K562 (cell line): ENCODE measurements at regions not wholly inside any gene's neighbourhood (a gene's known extent, or its start where the extent isn't known, plus 50 kb on each side); places are given as distances from the start of the nearest gene placed in this dataset.

ENCODE experiments used
- ATAC-seq: fragments of 200-7000 bp; cut with Tn5 transposase; 3 replicates; pipeline ENCODE4 v1.9.1; 2020; ENCODE audit warnings: moderate library complexity
- BruUV-seq: library from RNA; stranded (reverse); fragments of 400-500 nt; replicated peaks from 2 replicates; lab custom pipeline; 2021; lab: Mats Ljungman, UMichigan
- CTCF ChIA-PET: fragments of 300-600 bp; formaldehyde crosslinking; extraction: SDS; loops from one replicate; lab custom pipeline; 2021; ENCODE audit warnings: low intra/inter-chr PET ratio; lab: Yijun Ruan, JAX
- POLR2A ChIA-PET: fragments of 300-600, 350-650 bp; sonication (Branson Sonifier 250); formaldehyde crosslinking; extraction: SDS; loops from one replicate; lab custom pipeline; 2021; ENCODE audit warnings: antibody characterized with exemption, inconsistent platforms; lab: Yijun Ruan, JAX
- DNase-seq, 4 experiments: peaks; one replicate each; pipeline versions ENCODE4 v3.0.0 to v3.0.0-alpha.2; 2011 to 2018; ENCODE audit warnings: low spot score in 3 of 4, mixed read lengths in 3 of 4; ENCODE audit errors: extremely low read depth in 1 of 4
- FAIRE-seq: peaks from 2 replicates; lab custom pipeline; 2011; peaks lifted over from hg19 to GRCh38; lab: Jason Lieb, UNC
- H2AFZ ChIP-seq: 2 replicates; pipeline ENCODE4 v1.6.0; 2011; ENCODE audit warnings: low read depth, low read length, control low read depth, inconsistent platforms
- H3K27ac ChIP-seq: fragments of 200-600 bp; 3 replicates; pipeline ENCODE4 v1.8.0; 2011; ENCODE audit warnings: low read depth, mild to moderate bottlenecking, control low read depth, inconsistent platforms, low read length, moderate library complexity, mixed read lengths; ENCODE audit errors: extremely low read depth
- H3K27me3 ChIP-seq, 2 experiments: fragments of 300-600 bp in 1 of 2; 2 replicates in 1 of 2; 3 replicates in 1 of 2; pipeline versions ENCODE4 v1.6.0 to v1.8.0; 2011; ENCODE audit warnings: inconsistent platforms in 2 of 2, low read length in 2 of 2, mild to moderate bottlenecking in 1 of 2, mixed read lengths in 1 of 2, moderate library complexity in 1 of 2; ENCODE audit not compliant: control insufficient read depth in 2 of 2, insufficient read depth in 2 of 2
- H3K36me3 ChIP-seq: fragments of 300-600 bp; 3 replicates; pipeline ENCODE4 v1.8.0; 2011; ENCODE audit warnings: mild to moderate bottlenecking, low read length, inconsistent platforms; ENCODE audit not compliant: control insufficient read depth, insufficient read depth
- H3K4me1 ChIP-seq, 2 experiments: fragments of 200-600 bp in 1 of 2; replicated peaks in 1 of 2; 2 replicates in 1 of 2; 3 replicates in 1 of 2; pipeline versions ENCODE4 v1.5.1 to v1.8.0; 2011; ENCODE audit warnings: inconsistent platforms in 2 of 2, low read length in 2 of 2, mild to moderate bottlenecking in 1 of 2, mixed read lengths in 1 of 2, moderate library complexity in 1 of 2; ENCODE audit not compliant: control insufficient read depth in 2 of 2, insufficient read depth in 2 of 2
- H3K4me2 ChIP-seq: 2 replicates; pipeline ENCODE4 v1.6.1; 2011; ENCODE audit warnings: low read length, control low read depth, inconsistent platforms, mixed read lengths; ENCODE audit not compliant: insufficient read depth
- H3K4me3 ChIP-seq: fragments of 200-600 bp; sonication (generic), shearing (Covaris generic); 2 replicates; pipeline ENCODE4 v1.5.1; 2016; ENCODE audit warnings: control low read depth, inconsistent platforms
- H3K79me2 ChIP-seq: fragments of 200-600 bp; 3 replicates; pipeline ENCODE4 v1.8.0; 2011; ENCODE audit warnings: low read length, inconsistent platforms; ENCODE audit not compliant: control insufficient read depth, insufficient read depth
- H3K9ac ChIP-seq, 2 experiments: 2 replicates each; pipeline versions ENCODE4 v1.6.0 to v1.6.1; 2011; ENCODE audit warnings: low read depth in 2 of 2, low read length in 2 of 2, control low read depth in 1 of 2, inconsistent platforms in 1 of 2, mild to moderate bottlenecking in 1 of 2, mixed read lengths in 1 of 2; ENCODE audit not compliant: insufficient read depth in 1 of 2
- H3K9me1 ChIP-seq: one replicate; pipeline ENCODE4 v1.6.0; 2011; ENCODE audit warnings: inconsistent platforms, mild to moderate bottlenecking, low read length, moderate library complexity; ENCODE audit not compliant: control insufficient read depth, insufficient read depth
- H3K9me3 ChIP-seq: replicated peaks from 2 replicates; pipeline ENCODE4 v1.5.1; 2011; ENCODE audit warnings: low read depth, low read length, inconsistent platforms; ENCODE audit not compliant: control insufficient read depth, insufficient read depth
- H4K20me1 ChIP-seq: replicated peaks from 2 replicates; pipeline ENCODE4 v1.6.1; 2011; ENCODE audit warnings: low read length, inconsistent platforms, mixed read lengths; ENCODE audit not compliant: control insufficient read depth, insufficient read depth
- CBX1 ChIP-seq: sonication (generic); IDR thresholded peaks from 2 replicates; pipeline ENCODE4 v1.6.1; 2016; ENCODE audit warnings: antibody characterized with exemption, low read depth, mild to moderate bottlenecking
- CHD2 ChIP-seq: IDR thresholded peaks from 2 replicates; pipeline ENCODE4 v1.6.1; 2011; ENCODE audit warnings: low read depth, low read length
- CREM ChIP-seq: IDR thresholded peaks from 2 replicates; pipeline ENCODE4 v1.6.1; 2014; ENCODE audit warnings: antibody characterized with exemption, low read depth
- EHMT2 ChIP-seq: fragments of 450-650 bp; IDR thresholded peaks from 2 replicates; pipeline ENCODE4 v1.6.1; 2018; ENCODE audit warnings: antibody characterized with exemption
- HNRNPH1 ChIP-seq: fragments of 200-400 bp; formaldehyde crosslinking; optimal IDR thresholded peaks from 2 replicates; pipeline ENCODE3; 2017; ENCODE audit warnings: low read depth, mild to moderate bottlenecking, low read length, moderate library complexity
- KLF1 ChIP-seq: fragments of 450-650 bp; IDR thresholded peaks from 2 replicates; pipeline ENCODE4 v1.6.1; 2016; ENCODE audit warnings: missing genetic modification characterization, missing compliant biosample characterization
- MEF2D ChIP-seq: conservative IDR thresholded peaks from 2 replicates; pipeline ENCODE4 v1.6.1; 2016; ENCODE audit warnings: low read depth, missing genetic modification characterization, missing compliant biosample characterization
- MTA2 ChIP-seq: fragments of 450-650 bp; IDR thresholded peaks from 2 replicates; pipeline ENCODE4 v1.6.1; 2016; ENCODE audit warnings: low read depth
- NCOA6 ChIP-seq: fragments of 450-650 bp; IDR thresholded peaks from 2 replicates; pipeline ENCODE4 v1.6.1; 2017; ENCODE audit warnings: mild to moderate bottlenecking
- NR4A1 ChIP-seq, 2 experiments: fragments of 250-450 bp in 1 of 2; fragments of 450-650 bp in 1 of 2; sonication (Bioruptor Pico) in 1 of 2; IDR thresholded peaks; 2 replicates each; pipeline versions ENCODE4 v1.4.0 to v1.6.1; 2016 to 2020; ENCODE audit warnings: mild to moderate bottlenecking in 2 of 2, missing compliant biosample characterization in 1 of 2, missing genetic modification characterization in 1 of 2, moderate library complexity in 1 of 2
- PATZ1 ChIP-seq: fragments of 250-450 bp; sonication (Bioruptor Pico); IDR thresholded peaks from 2 replicates; pipeline ENCODE4 v1.5.0; 2020; ENCODE audit warnings: mild to moderate bottlenecking, borderline replicate concordance
- RFX7 ChIP-seq: fragments of 250-450 bp; sonication (Bioruptor Pico); IDR thresholded peaks from 2 replicates; pipeline ENCODE4 v1.5.1; 2021; ENCODE audit warnings: mild to moderate bottlenecking
- SIRT6 ChIP-seq: IDR thresholded peaks from one replicate; pipeline ENCODE4 v1.6.1; 2012; ENCODE audit warnings: low read depth, mild to moderate bottlenecking, control low read depth, inconsistent platforms, low read length, moderate library complexity
- ZNF431 ChIP-seq: sonication (generic); formaldehyde crosslinking; IDR thresholded peaks from 2 replicates; pipeline ENCODE4 v1.8.0; 2022; ENCODE audit warnings: mild to moderate bottlenecking, missing genetic modification reagents
- ZNF717 ChIP-seq: fragments of 250-450 bp; sonication (Bioruptor Pico); IDR thresholded peaks from 2 replicates; pipeline ENCODE4 v1.5.0; 2021
- WGBS: fragments of 100-300 bp; shearing (Covaris generic); methylation state at CpG from one replicate; pipeline ENCODE4 v1.1.6; 2016; ENCODE audit warnings: low coverage, mixed read lengths; ENCODE audit not compliant: insufficient coverage; ENCODE audit errors: missing lambda C conversion rate; 5-methylcytosine and 5-hydroxymethylcytosine counted together
- in situ Hi-C: fragments of 300-500 bp; cut with MboI; formaldehyde crosslinking; loops from 4 replicates; pipeline ENCODE4 v1.15.0; 2018; ENCODE audit warnings: inconsistent platforms, mixed read lengths
- intact Hi-C: fragments of 100-400 bp; cut with micrococcal nuclease; formaldehyde crosslinking; loops from 2 replicates; pipeline ENCODE4 v1.14.2; 2022
- TF ChIP-seq, protein P1 (sequence below): fragments of 450-650 bp; IDR thresholded peaks from 2 replicates; pipeline ENCODE4 v1.6.1; 2016; ENCODE audit warnings: low read depth

DNA sequence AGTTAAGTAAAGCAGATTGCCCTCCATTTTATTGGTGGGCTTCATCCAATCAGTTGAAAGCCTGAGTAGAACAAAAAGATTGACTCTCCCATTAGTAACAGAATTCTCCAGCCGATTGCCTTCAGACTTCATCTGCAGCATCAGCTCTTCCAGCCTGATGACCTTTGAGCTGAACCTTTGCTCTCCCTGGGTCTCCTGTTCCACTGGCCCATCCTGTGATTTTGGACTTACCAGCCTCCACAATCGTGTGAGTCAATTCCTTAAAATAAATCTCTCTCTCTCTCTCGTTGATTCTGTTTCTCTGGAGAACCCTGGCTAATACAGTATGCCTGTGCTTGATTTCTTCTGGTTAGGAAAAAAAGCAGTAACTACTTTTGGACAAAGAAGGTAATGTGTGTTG lies 121.9 kb downstream of the OSTF1 start:
- CTCF ChIA-PET: interaction anchor here (0.7 kb wide), 1 partner anchor 1246 kb away, joined by 3 read pairs; no protein-coding TSS in a partner anchor
- Histone ChIP-seq H3K4me3 (no peak overlapping the region), H2AFZ (no peak overlapping the region), H3K9ac (no peak overlapping the region), H4K20me1 (no peaks in the 10 kb centered on the region), H3K9me1 (no peaks in the 10 kb centered on the region), H3K79me2 (no peaks in the 10 kb centered on the region), H3K27ac (no peak overlapping the region), H3K4me1 (no peaks in the 10 kb centered on the region), H3K36me3 (no peaks in the 10 kb centered on the region), H3K9me3 (no peaks in the 10 kb centered on the region), H3K27me3 (no peaks in the 10 kb centered on the region), H3K4me2 (no peak overlapping the region)
- no peak for ATAC-seq
- DNase-seq: no peak
- no peak for FAIRE-seq
- POLR2A ChIA-PET: no interaction called here
- WGBS: 0% methylated on average over 3 of the region's 3 CpGs
- BruUV-seq: no TSS peak
- intact Hi-C loops (no loop called here), in situ Hi-C loops (no loop called here)
- no peak for TF ChIP-seq ZNF717 (CRISPR knock-in tag)
- no peak for TF ChIP-seq CHD2
- TF ChIP-seq, protein P1, sequence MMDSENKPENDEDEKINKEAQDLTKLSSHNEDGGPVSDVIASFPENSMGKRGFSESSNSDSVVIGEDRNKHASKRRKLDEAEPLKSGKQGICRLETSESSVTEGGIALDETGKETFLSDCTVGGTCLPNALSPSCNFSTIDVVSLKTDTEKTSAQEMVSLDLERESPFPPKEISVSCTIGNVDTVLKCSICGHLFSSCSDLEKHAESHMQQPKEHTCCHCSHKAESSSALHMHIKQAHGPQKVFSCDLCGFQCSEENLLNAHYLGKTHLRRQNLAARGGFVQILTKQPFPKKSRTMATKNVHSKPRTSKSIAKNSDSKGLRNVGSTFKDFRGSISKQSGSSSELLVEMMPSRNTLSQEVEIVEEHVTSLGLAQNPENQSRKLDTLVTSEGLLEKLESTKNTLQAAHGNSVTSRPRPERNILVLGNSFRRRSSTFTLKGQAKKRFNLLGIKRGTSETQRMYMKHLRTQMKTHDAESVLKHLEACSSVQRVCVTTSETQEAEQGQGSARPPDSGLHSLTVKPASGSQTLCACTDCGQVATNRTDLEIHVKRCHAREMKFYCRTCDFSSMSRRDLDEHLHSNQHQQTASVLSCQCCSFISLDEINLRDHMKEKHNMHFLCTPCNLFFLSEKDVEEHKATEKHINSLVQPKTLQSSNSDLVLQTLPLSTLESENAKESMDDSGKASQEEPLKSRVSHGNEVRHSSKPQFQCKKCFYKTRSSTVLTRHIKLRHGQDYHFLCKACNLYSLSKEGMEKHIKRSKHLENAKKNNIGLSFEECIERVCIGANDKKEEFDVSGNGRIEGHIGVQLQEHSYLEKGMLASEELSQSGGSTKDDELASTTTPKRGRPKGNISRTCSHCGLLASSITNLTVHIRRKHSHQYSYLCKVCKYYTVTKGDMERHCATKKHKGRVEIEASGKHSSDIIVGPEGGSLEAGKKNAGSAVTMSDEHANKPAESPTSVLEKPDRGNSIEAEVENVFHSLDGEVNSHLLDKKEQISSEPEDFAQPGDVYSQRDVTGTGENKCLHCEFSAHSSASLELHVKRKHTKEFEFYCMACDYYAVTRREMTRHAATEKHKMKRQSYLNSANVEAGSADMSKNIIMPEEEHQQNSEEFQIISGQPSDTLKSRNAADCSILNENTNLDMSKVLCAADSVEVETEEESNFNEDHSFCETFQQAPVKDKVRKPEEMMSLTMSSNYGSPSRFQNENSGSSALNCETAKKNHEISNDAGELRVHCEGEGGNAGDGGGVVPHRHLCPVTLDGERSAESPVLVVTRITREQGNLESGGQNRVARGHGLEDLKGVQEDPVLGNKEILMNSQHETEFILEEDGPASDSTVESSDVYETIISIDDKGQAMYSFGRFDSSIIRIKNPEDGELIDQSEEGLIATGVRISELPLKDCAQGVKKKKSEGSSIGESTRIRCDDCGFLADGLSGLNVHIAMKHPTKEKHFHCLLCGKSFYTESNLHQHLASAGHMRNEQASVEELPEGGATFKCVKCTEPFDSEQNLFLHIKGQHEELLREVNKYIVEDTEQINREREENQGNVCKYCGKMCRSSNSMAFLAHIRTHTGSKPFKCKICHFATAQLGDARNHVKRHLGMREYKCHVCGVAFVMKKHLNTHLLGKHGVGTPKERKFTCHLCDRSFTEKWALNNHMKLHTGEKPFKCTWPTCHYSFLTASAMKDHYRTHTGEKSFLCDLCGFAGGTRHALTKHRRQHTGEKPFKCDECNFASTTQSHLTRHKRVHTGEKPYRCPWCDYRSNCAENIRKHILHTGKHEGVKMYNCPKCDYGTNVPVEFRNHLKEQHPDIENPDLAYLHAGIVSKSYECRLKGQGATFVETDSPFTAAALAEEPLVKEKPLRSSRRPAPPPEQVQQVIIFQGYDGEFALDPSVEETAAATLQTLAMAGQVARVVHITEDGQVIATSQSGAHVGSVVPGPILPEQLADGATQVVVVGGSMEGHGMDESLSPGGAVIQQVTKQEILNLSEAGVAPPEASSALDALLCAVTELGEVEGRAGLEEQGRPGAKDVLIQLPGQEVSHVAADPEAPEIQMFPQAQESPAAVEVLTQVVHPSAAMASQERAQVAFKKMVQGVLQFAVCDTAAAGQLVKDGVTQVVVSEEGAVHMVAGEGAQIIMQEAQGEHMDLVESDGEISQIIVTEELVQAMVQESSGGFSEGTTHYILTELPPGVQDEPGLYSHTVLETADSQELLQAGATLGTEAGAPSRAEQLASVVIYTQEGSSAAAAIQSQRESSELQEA: no peak
- TF ChIP-seq RFX7 (CRISPR knock-in tag): no peak
- TF ChIP-seq MTA2: no peak
- TF ChIP-seq KLF1 (tag): no peak
- TF ChIP-seq SIRT6: no peak
- no peak for TF ChIP-seq NCOA6
- TF ChIP-seq NR4A1 (CRISPR knock-in tag; IDR thresholded peaks at IDR 0.05): no peak
- no peak for TF ChIP-seq NR4A1 (tag; IDR thresholded peaks at IDR 0.05)
- no peak for TF ChIP-seq MEF2D (tag)
- TF ChIP-seq EHMT2: no peak
- TF ChIP-seq PATZ1 (CRISPR knock-in tag): no peak
- TF ChIP-seq CREM: no peak
- no peak for TF ChIP-seq HNRNPH1
- no peak for TF ChIP-seq CBX1
- no peak for TF ChIP-seq ZNF431 (CRISPR knock-in tag)
